GM23248 (cell line): ENCODE measurements at regions not wholly inside any gene's neighbourhood (a gene's known extent, or its start where the extent isn't known, plus 50 kb on each side); places are given as distances from the start of the nearest gene placed in this dataset.

Source experiments
- EZH2 ChIP-seq: fragments of 200-600 bp; sonication (generic); IDR thresholded peaks from 2 replicates; pipeline ENCODE4 v1.6.1; 2018; ENCODE audit warnings: antibody characterized with exemption, mild to moderate bottlenecking; ENCODE audit not compliant: insufficient read depth, poor library complexity, severe bottlenecking
- EZH2phosphoT487 ChIP-seq: fragments of 200-600 bp; sonication (generic); IDR thresholded peaks from 2 replicates; pipeline ENCODE4 v1.6.1; 2018; ENCODE audit warnings: antibody characterized with exemption, moderate library complexity, mild to moderate bottlenecking, low read depth; ENCODE audit not compliant: insufficient read depth

GRCh38 chr3:94619643-94620042 lies 556.8 kb downstream of the NSUN3 start:
- no peak for TF ChIP-seq EZH2
- no peak for TF ChIP-seq EZH2phosphoT487
